Activated CD4-positive, CD25-positive, alpha-beta regulatory T cell treated with anti-CD3 and anti-CD28 coated beads, Interleukin-2, amount 50 U/mL, for 16 hours (primary cell): ENCODE measurements at regions not wholly inside any gene's neighbourhood (a gene's known extent, or its start where the extent isn't known, plus 50 kb on each side); places are given as distances from the start of the nearest gene placed in this dataset.

ENCODE experiments used
- DNase-seq: peaks from one replicate; pipeline ENCODE4 v3.0.0-alpha.2; 2020; ENCODE audit warnings: low read depth, low spot score

- no peak for DNase-seq
These were observed 215.2 kb upstream of the NCAM1 start for GRCh38 chr11:112745973-112746372.

GRCh38 chr11:112748252-112748651 lies 213.0 kb upstream of the NCAM1 start:
- DNase-seq, result no peak

DNA sequence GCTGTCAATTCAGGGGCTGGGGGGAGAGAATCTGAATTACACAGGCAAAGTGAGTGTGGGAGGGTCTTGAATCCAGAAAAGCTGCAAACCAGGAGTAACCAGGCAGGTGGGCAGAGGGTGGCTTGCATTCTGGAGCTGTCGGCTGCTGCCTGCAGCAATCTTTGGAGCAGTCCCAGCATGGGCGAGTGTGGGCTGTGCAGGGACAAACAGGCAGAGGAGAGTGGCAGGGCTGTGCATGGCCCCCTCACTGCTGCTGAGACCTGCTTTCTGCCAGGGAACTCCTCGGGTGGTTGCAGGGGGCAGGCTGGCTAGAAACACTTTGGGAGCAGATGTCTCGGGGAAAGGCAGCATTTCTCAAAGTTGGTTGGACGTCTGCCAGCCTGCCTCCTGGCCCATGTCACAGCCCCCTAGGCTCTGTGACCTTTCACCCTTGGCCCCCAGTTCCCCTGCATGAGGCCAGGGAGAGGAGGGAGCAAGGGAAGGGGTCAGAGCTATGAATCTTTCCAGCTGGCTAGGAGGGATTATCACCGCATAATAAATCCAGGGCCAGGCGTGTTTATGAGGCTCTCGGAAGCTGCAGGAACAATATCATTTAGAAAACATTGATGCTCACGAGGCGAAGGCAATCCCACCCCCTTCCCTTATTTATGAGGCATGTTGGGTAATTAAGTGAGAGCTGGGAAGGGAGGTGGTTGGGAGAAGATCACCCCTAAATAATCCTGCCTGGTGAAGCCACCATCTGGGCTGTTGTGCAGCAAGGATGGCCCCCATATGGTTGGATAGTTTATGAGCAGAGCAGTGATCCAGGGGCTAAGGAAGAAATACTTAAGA lies 212.3 kb upstream of the NCAM1 start:
- no peak for DNase-seq

DNA sequence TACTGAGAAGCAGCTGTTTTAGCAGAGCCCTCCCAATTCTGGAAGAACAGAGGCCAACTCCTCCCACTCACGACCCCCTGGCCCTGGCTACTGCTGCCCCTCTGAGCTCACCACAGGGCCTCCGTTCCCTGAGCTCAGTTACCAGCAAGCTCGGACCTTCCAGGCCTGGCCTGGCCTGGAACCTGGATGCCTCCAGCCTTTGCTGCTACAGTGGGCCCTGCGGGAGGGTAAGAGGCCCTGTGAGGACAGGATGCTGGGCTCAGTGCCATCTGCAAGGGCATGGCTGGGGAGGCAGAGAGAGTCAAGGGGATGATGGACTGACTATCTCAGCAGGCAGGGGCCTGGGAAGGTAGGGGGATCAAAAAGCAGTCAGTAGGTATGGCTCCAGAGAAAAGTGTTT lies 209.9 kb upstream of the NCAM1 start:
- no peak for DNase-seq

DNA sequence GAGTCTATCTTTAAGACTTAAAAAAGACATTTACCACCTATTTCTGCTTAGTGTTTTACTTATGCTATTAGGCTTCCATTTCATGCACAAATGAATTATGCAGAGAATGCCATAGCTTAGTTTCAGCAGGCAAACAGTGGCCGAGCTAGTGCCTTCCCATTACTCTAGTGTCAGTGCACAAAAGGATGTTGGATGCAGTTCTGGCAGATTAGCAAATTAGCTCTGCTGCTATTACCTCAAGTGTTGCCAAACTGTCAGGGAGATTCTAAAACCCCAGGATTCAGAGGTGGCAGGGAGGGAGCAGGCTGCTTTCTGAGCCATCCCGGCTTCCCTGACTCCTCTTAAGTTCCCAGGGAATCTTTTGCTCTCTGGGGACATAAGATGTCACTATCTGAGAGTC lies 209.4 kb upstream of the NCAM1 start:
- no peak for DNase-seq

- no peak for DNase-seq
These were observed 208.7 kb upstream of the NCAM1 start for GRCh38 chr11:112752563-112752962.

GRCh38 chr11:112753706-112754105 lies 207.5 kb upstream of the NCAM1 start:
- no peak for DNase-seq

GRCh38 chr11:112759418-112759817 lies 201.8 kb upstream of the NCAM1 start:
- no peak for DNase-seq

- no peak for DNase-seq
These were observed 200.7 kb upstream of the NCAM1 start for GRCh38 chr11:112760396-112761059.

DNA sequence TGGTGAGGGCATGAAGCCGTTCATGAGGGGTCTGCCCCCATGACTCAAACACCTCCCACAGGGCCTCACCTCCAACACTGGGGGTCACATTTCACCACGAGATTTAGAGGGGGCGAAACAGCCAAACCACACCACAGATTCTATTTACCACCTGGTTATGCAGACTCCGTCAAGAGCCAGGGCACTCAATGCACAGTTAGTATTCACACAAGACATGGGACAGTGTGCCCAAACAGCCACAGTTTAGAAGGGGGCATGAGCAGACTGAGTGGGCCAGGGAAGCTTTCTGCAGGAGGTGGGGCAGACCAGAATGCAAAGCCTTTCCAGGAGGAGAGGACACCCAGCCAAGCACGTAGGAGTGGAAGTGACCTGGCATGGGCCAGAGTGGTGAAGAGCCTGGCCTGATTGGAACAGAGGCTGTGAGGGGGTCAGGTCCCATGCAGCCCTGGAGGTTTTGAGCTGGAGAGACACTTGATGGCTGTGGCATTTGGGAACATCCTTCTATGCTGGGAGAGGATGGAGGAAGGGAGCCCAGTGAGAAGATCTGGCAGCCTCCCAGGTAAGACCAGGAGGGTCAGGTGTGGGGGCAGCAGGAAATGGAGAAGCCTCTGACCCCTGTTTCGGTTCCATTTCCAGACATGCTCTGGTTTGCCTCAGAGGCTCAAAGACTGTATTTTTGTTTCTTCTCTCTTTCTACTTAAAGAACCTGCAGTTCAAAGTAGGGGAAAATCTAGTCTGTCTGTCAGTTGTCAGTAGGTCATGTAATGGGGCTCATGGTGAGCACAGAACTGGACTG lies 199.1 kb upstream of the NCAM1 start:
- no peak for DNase-seq

GRCh38 chr11:112762707-112763090 lies 198.5 kb upstream of the NCAM1 start:
- DNase-seq, result no peak

DNA sequence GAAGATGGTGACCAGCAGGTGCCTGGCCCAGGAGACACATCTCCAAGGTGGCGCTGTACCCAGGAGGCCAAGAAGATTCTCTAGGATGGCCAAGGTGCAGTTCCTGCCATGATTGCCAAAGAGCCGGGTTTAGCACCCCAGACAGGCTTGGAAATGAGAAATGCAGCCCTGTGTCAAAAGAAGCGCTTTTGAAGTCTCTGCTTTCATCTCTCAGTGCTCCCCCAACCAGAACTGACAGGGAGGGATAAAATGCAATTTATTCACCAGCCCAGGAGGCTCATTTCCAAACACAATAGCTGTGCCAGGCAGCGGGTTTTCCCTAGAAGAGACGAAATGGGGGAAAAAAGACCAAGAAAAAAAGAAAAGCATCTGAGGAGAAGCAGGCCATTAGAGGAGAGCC lies 195.9 kb upstream of the NCAM1 start:
- DNase-seq, result no peak

- DNase-seq, result no peak
These were observed 192.1 kb upstream of the NCAM1 start for GRCh38 chr11:112769170-112769569.

DNA sequence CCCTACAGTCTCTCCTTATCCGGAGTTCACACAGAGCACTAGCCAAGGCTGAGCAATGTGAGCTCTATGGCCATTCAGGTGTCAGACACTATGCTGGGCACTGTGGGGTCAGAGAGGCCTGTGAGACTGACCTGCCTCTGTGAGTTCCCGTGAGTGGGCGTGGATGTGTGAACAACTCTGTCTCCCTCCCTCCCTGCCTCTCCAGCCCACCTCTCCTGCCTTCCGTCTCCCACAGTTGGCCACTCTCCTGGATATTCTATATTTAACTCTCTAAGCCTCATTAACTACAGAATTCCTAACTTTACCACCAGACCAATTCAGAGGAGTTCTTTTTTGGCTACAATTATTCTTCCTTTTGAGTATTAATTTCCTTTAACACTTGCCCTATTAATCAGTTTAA lies 191.6 kb upstream of the NCAM1 start:
- DNase-seq, result no peak

DNA sequence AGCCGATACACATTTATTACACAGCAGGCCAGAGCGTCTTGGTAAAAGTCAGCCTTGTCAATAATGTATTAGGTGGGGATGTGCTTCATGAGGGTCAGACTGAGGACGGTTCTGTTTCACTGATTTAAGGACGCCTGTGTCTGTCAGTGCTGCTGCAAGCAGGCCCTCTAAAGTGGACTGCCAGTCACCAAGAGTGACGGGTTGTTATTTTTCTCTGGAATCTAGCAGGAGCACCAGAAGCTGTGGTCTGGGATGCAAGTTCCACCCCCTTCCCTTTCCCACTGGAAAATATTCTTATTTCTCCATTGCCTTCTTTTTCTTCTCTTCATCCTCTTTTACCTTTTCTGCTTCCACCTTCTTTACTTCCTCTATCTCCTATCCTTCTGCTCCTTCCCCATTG lies 191.2 kb upstream of the NCAM1 start:
- no peak for DNase-seq

DNA sequence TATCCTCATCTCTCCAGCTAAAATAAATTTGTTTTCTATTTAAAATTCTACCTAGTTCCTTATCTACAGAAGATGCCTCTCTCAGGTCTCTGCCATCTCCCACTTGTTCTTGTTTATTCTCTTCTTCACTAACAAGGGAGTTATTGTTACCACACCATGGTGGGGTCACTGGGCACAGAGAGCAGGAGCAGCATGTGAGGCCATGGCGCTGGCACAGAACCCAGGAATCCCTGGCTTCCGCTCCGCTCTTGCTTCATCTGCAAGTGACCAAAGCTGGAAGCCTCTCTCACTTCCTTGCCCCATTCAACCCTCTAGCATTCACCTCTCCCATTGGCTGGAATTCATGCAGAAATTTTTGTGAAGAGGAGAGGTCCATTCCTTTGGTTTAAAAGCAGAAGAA lies 190.7 kb upstream of the NCAM1 start:
- no peak for DNase-seq

- no peak for DNase-seq
These were observed 189.4 kb upstream of the NCAM1 start for GRCh38 chr11:112771851-112772250.

- DNase-seq, result no peak
These were observed 188.0 kb upstream of the NCAM1 start for GRCh38 chr11:112773264-112773663.

GRCh38 chr11:112776834-112777233 lies 184.4 kb upstream of the NCAM1 start:
- DNase-seq, result no peak

DNA sequence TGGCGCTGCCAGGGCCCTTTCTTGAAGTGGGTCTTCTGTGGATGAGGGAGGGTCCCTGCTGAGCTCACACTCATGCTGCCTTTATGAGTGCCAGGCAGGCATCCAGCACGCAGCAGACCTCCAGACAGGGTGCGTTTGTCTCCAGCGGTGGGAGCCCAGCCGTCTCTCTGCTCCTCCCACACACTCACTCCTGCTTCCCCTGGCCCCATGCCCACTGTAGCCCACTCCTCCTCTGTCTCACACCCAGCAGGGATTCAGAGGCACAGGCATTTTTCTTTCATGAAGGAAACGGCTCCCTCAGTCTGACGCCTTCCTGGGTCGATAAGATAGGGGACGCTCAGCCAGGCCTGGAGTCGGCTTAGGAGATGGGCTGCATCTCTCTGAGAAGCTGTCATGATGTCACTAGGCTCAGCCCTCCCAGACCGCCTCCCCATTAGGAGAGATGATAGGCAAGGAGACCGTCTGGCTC lies 183.9 kb upstream of the NCAM1 start:
- DNase-seq, result no peak

DNA sequence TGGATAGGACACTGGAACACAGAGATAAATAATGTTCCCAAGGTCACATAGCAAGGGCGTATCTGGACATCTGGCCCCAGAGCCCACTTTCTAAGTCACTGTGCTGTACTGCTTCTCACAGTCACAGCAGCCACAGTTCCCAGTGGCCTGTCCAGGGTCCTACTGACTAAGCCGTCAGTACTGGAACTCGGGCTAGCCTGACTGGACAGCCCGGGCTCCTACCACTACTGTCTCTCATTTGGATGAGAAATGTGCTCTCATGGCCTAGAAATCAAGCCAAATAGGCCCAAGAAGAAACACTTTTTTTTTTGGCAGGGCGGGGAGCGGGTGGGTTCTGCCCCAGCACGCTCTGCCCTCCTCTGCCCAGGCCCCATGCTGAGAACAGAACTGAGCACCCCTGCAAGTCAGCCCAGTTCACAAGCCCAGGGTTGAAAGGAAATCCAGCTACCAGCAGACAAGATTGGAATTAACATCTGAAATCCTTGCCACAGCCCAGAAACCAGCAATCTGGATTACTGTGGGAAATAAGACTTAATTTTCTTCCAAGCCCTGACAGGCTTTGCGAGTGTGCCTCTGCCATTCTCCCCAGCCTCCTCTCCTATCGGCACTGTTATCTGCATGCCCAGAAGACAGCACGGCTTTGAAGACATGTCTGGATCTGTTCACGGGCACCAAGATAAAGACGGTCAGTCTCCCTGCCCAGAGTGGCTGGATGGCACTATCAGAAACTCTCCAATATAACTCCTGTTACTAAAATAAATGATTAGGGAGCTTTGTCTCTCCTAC lies 182.9 kb upstream of the NCAM1 start:
- DNase-seq, result no peak

- no peak for DNase-seq
These were observed 182.3 kb upstream of the NCAM1 start for GRCh38 chr11:112778877-112779266.
